ENCODE measurements at regions not wholly inside any gene's neighbourhood (a gene's known extent, or its start where the extent isn't known, plus 50 kb on each side); places are given as distances from the start of the nearest gene placed in this dataset.

DNA sequence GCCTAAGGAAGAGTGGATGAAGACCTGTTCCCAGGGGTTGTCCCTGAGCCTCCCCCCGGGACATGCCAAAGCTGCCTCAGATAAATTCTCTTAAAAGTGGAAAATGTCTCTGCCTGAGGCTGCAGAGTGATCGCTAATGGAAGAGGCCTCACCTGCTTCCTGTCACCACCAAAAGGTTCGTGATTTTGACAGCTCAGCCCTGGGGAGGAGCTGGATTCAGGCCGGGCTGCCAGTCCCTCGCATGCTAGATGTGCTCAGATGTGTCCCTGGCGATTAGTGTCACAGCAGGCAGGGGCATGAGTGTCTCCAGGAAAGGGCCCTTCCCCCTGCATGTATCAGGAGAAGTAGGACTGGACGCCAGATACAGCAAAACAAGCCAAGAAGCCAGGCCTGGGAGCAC, 626.5 kb downstream of the UQCRFS1 start:
- Histone ChIP-seq H3K79me2 (ENCODE audit: low read depth) (no peaks in the 10 kb centered on the region), H3K4me1 (replicated peaks; ENCODE audit: insufficient read depth) (no peaks in the 10 kb centered on the region), H3K27ac (no peak overlapping the region), H2AFZ (no peak overlapping the region), H3K9me2 (ENCODE audit: insufficient read depth) (no peaks in the 10 kb centered on the region), H3F3A (ENCODE audit: insufficient read depth, low read depth) (no peaks in the 10 kb centered on the region), H4K20me1 (ENCODE audit: insufficient read depth) (no peaks in the 10 kb centered on the region), H3K9me3 (ENCODE audit: insufficient read depth, low read depth) (no peaks in the 10 kb centered on the region), H3K36me3 (ENCODE audit: low read depth) (no peaks in the 10 kb centered on the region), H3K4me3 (no peak overlapping the region), H3K4me2 (no peak overlapping the region), H3K27me3 (ENCODE audit: insufficient read depth, low read depth) (peaks cover 34% of the 10 kb centered on the region)
- BruUV-seq (replicated peaks): no TSS peak
- no peak for DNase-seq
- ChIA-PET CTCF (no interaction called here), POLR2A (ENCODE audit: unreplicated experiment) (no interaction called here)
- intact Hi-C loops (cut with micrococcal nuclease; ENCODE audit: unreplicated experiment): no loop called here
- TF ChIP-seq, protein P1, sequence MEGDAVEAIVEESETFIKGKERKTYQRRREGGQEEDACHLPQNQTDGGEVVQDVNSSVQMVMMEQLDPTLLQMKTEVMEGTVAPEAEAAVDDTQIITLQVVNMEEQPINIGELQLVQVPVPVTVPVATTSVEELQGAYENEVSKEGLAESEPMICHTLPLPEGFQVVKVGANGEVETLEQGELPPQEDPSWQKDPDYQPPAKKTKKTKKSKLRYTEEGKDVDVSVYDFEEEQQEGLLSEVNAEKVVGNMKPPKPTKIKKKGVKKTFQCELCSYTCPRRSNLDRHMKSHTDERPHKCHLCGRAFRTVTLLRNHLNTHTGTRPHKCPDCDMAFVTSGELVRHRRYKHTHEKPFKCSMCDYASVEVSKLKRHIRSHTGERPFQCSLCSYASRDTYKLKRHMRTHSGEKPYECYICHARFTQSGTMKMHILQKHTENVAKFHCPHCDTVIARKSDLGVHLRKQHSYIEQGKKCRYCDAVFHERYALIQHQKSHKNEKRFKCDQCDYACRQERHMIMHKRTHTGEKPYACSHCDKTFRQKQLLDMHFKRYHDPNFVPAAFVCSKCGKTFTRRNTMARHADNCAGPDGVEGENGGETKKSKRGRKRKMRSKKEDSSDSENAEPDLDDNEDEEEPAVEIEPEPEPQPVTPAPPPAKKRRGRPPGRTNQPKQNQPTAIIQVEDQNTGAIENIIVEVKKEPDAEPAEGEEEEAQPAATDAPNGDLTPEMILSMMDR (conservative IDR thresholded peaks at IDR 0.05): no peak
- TF ChIP-seq EZH2 (IDR thresholded peaks at IDR 0.05; ENCODE audit: low read depth): no peak

DNA sequence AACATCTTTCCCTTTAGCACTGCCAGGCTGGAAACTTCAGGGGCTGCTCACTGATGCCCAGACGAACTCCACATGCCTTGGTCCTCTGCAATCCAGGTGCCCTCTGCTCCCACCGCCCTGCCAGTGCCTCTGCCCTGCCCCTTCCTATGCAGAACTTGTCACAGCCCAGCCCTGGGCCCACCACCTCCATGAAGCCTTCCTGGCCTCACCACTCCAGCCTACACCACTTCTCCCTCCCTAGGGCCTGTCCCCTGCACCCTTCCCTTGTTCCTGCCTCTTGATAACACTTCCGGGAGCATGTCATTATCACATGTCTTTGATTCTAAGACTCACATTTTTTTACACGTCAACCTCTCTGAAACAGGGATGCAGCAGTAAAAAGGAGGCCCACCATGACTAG, 627.2 kb downstream of the UQCRFS1 start:
- Histone ChIP-seq H3K9me2 (ENCODE audit: insufficient read depth) (no peaks in the 10 kb centered on the region), H2AFZ (no peak overlapping the region), H3K36me3 (ENCODE audit: low read depth) (no peaks in the 10 kb centered on the region), H3K4me2 (no peak overlapping the region), H3K9me3 (ENCODE audit: insufficient read depth, low read depth) (no peaks in the 10 kb centered on the region), H3K4me1 (replicated peaks; ENCODE audit: insufficient read depth) (no peaks in the 10 kb centered on the region), H3K27me3 (ENCODE audit: insufficient read depth, low read depth) (peaks cover 28% of the 10 kb centered on the region; the same call in 1 of the 2 replicates), H3K27ac (no peak overlapping the region), H3F3A (ENCODE audit: insufficient read depth, low read depth) (no peaks in the 10 kb centered on the region), H4K20me1 (ENCODE audit: insufficient read depth) (no peaks in the 10 kb centered on the region), H3K79me2 (ENCODE audit: low read depth) (no peaks in the 10 kb centered on the region), H3K4me3 (no peak overlapping the region)
- POLR2A ChIA-PET (ENCODE audit: unreplicated experiment): no interaction called here
- CTCF ChIA-PET: no interaction called here
- DNase-seq: no peak
- intact Hi-C loops (cut with micrococcal nuclease; ENCODE audit: unreplicated experiment): no loop called here
- no TSS peak for BruUV-seq (replicated peaks)
- no peak for TF ChIP-seq EZH2 (IDR thresholded peaks at IDR 0.05; ENCODE audit: low read depth)
- TF ChIP-seq, protein P1 (conservative IDR thresholded peaks at IDR 0.05): no peak

DNA sequence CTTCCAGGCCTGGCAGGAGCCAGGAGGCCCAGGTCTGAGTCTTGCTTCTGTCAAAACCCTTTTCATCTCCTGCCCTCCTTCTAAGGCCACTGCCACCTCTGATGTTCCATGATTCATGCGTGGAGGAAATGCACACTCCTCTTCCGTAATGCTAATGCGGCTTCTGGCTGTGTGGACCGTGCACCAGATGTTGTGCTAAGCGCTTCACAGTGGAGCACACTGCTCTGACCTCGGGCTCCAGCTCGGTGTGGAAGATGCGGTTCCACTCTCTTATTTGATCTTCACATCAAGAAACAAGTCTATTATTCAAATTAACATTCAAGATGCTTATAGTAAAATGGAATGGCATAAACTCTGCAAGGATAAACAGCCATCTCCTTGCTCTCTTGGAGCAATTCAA, 629.2 kb downstream of the UQCRFS1 start:
- ChIA-PET CTCF (no interaction called here), POLR2A (ENCODE audit: unreplicated experiment) (no interaction called here)
- TF ChIP-seq EZH2 (IDR thresholded peaks at IDR 0.05; ENCODE audit: low read depth): no peak
- TF ChIP-seq, protein P1 (conservative IDR thresholded peaks at IDR 0.05): no peak
- Histone ChIP-seq H3K9me2 (ENCODE audit: insufficient read depth) (no peaks in the 10 kb centered on the region), H3K4me3 (no peak overlapping the region), H3K27ac (no peak overlapping the region), H3K79me2 (ENCODE audit: low read depth) (no peaks in the 10 kb centered on the region), H4K20me1 (ENCODE audit: insufficient read depth) (no peaks in the 10 kb centered on the region), H3F3A (ENCODE audit: insufficient read depth, low read depth) (no peaks in the 10 kb centered on the region), H3K4me2 (no peak overlapping the region), H3K27me3 (ENCODE audit: insufficient read depth, low read depth) (peaks cover 29% of the 10 kb centered on the region; the same call in 1 of the 2 replicates), H3K4me1 (replicated peaks; ENCODE audit: insufficient read depth) (no peaks in the 10 kb centered on the region), H2AFZ (no peak overlapping the region), H3K9me3 (ENCODE audit: insufficient read depth, low read depth) (no peaks in the 10 kb centered on the region), H3K36me3 (ENCODE audit: low read depth) (no peaks in the 10 kb centered on the region)
- intact Hi-C loops (cut with micrococcal nuclease; ENCODE audit: unreplicated experiment): no loop called here
- BruUV-seq (replicated peaks): no TSS peak
- DNase-seq: no peak

All from PC-9 (cell line).